PC-3 (cell line): ENCODE measurements at regions not wholly inside any gene's neighbourhood (a gene's known extent, or its start where the extent isn't known, plus 50 kb on each side); places are given as distances from the start of the nearest gene placed in this dataset.

Experiments used
- EZH2 ChIP-seq: fragments of 300-600 bp; sonication (generic); IDR thresholded peaks from one replicate; pipeline ENCODE4 v1.6.1; 2017; ENCODE audit warnings: antibody characterized with exemption, mild to moderate bottlenecking, low read length; ENCODE audit not compliant: unreplicated experiment
- EZH2phosphoT487 ChIP-seq: fragments of 300-600 bp; sonication (generic); IDR thresholded peaks from 2 replicates; pipeline ENCODE4 v1.6.1; 2018; ENCODE audit warnings: mild to moderate bottlenecking, antibody characterized with exemption, low read length, borderline replicate concordance
- TF ChIP-seq, protein P1 (sequence below): fragments of 300-600 bp; sonication (generic); conservative IDR thresholded peaks from 2 replicates; pipeline ENCODE4 v1.5.1; 2017; ENCODE audit warnings: antibody characterized with exemption, low read depth, mild to moderate bottlenecking, low read length

DNA sequence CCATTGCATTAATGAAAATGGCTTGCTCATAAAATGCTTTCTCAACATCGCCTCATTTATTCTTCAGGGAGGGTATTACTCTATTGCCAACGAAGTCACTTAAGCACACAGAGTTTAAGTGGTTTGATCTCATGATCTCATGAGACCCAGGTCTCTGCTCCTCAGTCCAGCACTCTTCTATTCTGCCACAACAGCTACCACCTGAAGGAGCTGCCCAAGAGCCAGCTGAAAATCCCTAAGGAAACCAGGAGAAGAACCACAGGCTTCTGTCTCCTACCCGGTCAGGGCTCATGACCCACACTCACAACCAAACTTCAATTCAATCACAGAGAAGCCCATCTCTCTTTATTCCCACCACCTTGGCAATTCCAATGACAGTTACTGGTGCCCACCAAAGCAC, 85.5 kb upstream of the GPM6B start:
- TF ChIP-seq EZH2phosphoT487 (no peak), EZH2 (no peak)
- TF ChIP-seq, protein P1, sequence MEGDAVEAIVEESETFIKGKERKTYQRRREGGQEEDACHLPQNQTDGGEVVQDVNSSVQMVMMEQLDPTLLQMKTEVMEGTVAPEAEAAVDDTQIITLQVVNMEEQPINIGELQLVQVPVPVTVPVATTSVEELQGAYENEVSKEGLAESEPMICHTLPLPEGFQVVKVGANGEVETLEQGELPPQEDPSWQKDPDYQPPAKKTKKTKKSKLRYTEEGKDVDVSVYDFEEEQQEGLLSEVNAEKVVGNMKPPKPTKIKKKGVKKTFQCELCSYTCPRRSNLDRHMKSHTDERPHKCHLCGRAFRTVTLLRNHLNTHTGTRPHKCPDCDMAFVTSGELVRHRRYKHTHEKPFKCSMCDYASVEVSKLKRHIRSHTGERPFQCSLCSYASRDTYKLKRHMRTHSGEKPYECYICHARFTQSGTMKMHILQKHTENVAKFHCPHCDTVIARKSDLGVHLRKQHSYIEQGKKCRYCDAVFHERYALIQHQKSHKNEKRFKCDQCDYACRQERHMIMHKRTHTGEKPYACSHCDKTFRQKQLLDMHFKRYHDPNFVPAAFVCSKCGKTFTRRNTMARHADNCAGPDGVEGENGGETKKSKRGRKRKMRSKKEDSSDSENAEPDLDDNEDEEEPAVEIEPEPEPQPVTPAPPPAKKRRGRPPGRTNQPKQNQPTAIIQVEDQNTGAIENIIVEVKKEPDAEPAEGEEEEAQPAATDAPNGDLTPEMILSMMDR, result no peak
